ENCODE measurements at regions not wholly inside any gene's neighbourhood (a gene's known extent, or its start where the extent isn't known, plus 50 kb on each side); places are given as distances from the start of the nearest gene placed in this dataset.
"Not testable (repeated sequence)": the region's sequence is repeated elsewhere in the genome, so short reads cannot be mapped to it uniquely, and the experiment has no call there.

DNA sequence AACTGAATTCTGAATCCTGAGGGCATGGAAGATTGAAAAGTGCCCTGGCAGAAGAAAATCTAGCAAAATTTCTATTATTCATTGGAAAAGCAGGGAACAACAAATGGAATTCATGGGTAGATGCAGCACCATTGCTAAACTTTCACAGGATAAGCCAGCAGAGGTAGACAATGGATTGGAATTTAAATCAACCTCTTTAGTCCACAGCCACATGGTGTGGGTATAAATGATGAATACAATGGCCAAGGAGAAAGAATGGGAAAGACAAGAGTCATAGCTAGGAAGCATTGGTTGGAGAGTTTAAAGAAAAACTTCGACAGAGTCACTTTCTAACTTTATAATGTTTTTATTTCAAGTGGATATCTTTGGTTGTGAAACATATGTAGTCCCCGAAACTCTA is 332.8 kb upstream of the PUDP start:
- Histone ChIP-seq H3K4me3 (no peak overlapping the region), H3K27me3 (no peaks in the 10 kb centered on the region), H3K4me1 (no peaks in the 10 kb centered on the region), H3K9me3 (no peaks in the 10 kb centered on the region), H3K27ac (no peak overlapping the region), H3K36me3 (no peaks in the 10 kb centered on the region)
- no peak for DNase-seq
- TF ChIP-seq POLR2A (IDR thresholded peaks at IDR 0.05), result no peak
- TF ChIP-seq CTCF (IDR thresholded peaks at IDR 0.05), result no peak

DNA sequence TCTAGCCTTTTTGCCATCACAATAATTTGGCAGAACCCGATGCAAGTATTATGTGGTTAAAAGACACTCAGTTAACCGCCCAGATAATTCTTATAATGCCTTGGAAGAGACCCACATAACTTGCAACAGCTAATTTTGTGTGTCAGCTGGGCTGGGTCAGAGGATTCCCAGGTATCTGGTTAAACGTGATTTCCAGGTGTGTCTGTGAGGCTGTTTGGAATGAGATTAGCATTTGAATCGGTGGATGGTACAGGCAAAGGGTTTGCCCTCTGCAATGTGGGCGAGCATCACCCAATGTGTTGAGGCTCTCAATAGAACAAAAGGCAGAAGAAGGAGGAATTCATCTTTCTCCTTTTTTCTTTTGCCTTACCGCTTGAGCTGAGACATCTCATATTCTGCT is 314.2 kb upstream of the PUDP start:
- no peak for DNase-seq
- TF ChIP-seq CTCF (IDR thresholded peaks at IDR 0.05) (no peak), POLR2A (IDR thresholded peaks at IDR 0.05) (no peak)
- Histone ChIP-seq H3K36me3 (no peaks in the 10 kb centered on the region), H3K4me1 (no peaks in the 10 kb centered on the region), H3K27me3 (no peaks in the 10 kb centered on the region), H3K27ac (no peak overlapping the region), H3K9me3 (no peaks in the 10 kb centered on the region), H3K4me3 (no peak overlapping the region)

GRCh38 chrX:7461051-7461450 is 313.1 kb upstream of the PUDP start:
- H3K4me3 ChIP-seq, H3K27ac ChIP-seq, H3K36me3 ChIP-seq, DNase-seq, H3K4me1 ChIP-seq, H3K27me3 ChIP-seq, H3K9me3 ChIP-seq: not testable (repeated sequence)

DNA sequence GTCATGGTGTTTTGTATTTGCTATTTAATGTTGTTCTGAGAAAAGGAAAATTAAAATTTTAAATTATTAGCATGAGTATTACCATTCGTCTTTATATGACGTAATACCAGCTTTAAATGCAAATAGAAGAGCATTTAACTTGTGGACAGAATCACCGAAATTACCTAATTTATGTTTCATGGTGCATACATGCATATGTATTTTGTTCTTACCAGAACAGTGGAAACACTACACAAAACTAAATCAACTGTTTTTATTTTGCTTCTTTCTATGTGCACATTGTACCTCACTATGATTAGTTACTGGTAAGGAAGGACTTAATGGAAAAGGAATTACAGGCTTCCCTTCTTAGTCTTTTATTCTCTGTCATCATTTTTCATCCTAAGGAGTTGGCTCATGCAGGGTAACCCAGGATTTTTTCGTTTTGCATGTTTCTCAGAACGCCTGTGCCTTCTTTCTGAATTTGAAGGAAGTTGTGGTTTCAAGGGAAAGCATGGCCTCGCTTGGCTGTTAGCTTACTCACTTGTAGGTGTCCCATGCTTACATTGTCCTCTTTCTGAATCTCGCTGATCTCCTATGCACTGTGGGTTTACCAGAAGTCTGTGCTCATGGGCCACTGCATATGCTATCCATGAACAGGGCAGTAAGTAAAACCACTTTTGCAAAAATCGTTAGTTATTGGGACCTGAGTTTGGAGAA is 300.0 kb upstream of the PUDP start:
- TF ChIP-seq CTCF (IDR thresholded peaks at IDR 0.05) (no peak), POLR2A (IDR thresholded peaks at IDR 0.05) (no peak)
- Histone ChIP-seq H3K27me3 (no peaks in the 10 kb centered on the region), H3K4me1 (no peaks in the 10 kb centered on the region), H3K4me3 (no peak overlapping the region), H3K9me3 (no peaks in the 10 kb centered on the region), H3K36me3 (no peaks in the 10 kb centered on the region), H3K27ac (no peak overlapping the region)
- DNase-seq, result no peak

DNA sequence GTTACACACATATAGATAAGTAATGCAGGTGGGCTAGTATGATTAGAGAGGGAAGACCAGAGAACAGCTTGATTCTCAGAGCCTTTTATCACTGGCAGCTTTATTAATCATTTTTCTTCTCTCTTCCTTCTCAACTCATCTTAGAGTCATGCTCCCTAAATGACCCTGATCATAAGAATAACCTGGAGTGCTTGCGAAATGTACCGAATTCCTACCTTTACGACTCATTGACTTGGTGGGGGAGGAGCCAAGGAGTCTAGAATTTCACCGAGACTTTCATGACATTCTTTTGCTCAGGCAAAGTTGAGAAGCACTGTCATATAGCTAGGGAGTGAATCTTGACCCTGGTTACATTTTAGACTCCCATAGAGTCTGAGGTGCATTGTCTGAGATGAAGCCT is 298.9 kb upstream of the PUDP start:
- DNase-seq, result no peak

DNA sequence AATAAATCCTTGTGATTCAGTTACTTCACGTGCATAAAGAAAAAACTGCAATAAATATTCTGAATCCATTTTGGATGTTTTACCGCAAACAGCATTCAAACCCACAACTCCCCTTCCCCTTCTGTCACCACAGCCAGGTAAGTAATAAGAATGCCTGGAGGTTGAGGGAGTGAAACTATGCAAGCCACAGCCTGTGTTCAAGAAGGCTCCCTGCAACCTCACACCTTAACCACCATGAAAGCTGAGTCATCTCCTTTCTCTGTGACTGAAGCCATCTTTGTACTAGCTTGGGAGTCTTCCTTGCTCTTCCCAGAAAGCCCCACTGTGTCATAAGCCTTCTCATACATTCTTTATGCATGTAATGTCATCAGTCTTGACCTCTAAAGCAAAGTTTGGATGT is 297.0 kb upstream of the PUDP start:
- TF ChIP-seq CTCF (IDR thresholded peaks at IDR 0.05) (no peak), POLR2A (IDR thresholded peaks at IDR 0.05) (no peak)
- no peaks in the 10 kb centered on the region for H3K9me3 ChIP-seq
- H3K4me1 ChIP-seq, result no peaks in the 10 kb centered on the region
- H3K27me3 ChIP-seq, result no peaks in the 10 kb centered on the region
- no peaks in the 10 kb centered on the region for H3K36me3 ChIP-seq
- no peak overlapping the region for H3K27ac ChIP-seq
- no peak overlapping the region for H3K4me3 ChIP-seq
- DNase-seq, result no peak

More for the DNA sequence above, 298.9 kb upstream of the PUDP start:
- Histone ChIP-seq H3K27me3 (no peaks in the 10 kb centered on the region), H3K4me3 (no peak overlapping the region), H3K9me3 (no peaks in the 10 kb centered on the region), H3K36me3 (no peaks in the 10 kb centered on the region), H3K4me1 (no peaks in the 10 kb centered on the region), H3K27ac (no peak overlapping the region)
- no peak for TF ChIP-seq CTCF (IDR thresholded peaks at IDR 0.05)
- TF ChIP-seq POLR2A (IDR thresholded peaks at IDR 0.05), result no peak
